HL-60 (cell line): ENCODE measurements at regions not wholly inside any gene's neighbourhood (a gene's known extent, or its start where the extent isn't known, plus 50 kb on each side); places are given as distances from the start of the nearest gene placed in this dataset.

Source experiments
- DNase-seq, 2 experiments: peaks; one replicate each; pipeline ENCODE4 v3.0.0-alpha.2; 2010 to 2020; ENCODE audit warnings: low read depth in 1 of 2, low spot score in 1 of 2
- H3K27ac ChIP-seq: fragments of 250-450 bp; sonication (Bioruptor Pico); replicated peaks from 2 replicates; pipeline ENCODE4 v1.5.1; 2020; ENCODE audit warnings: mild to moderate bottlenecking, moderate library complexity
- H3K27me3 ChIP-seq: fragments of 250-450 bp; sonication (Bioruptor Pico); 2 replicates; pipeline ENCODE4 v1.5.1; 2021; ENCODE audit warnings: mild to moderate bottlenecking, moderate library complexity; ENCODE audit not compliant: insufficient read depth, poor library complexity, severe bottlenecking
- H3K4me3 ChIP-seq: replicated peaks from 2 replicates; pipeline ENCODE4 v1.5.1; 2011; ENCODE audit warnings: mild to moderate bottlenecking, control low read depth, low read length; ENCODE audit not compliant: insufficient read depth
- GABPA ChIP-seq: IDR thresholded peaks from 2 replicates; pipeline ENCODE4 v1.6.1; 2012; ENCODE audit warnings: low read depth
- POLR2AphosphoS5 ChIP-seq: IDR thresholded peaks from 2 replicates; pipeline ENCODE4 v1.6.1; 2012; ENCODE audit warnings: low read depth
- SPI1 ChIP-seq: IDR thresholded peaks from 2 replicates; pipeline ENCODE4 v1.6.1; 2012; ENCODE audit warnings: low read depth, mild to moderate bottlenecking, borderline replicate concordance
- TF ChIP-seq, protein P1 (sequence below): IDR thresholded peaks from 2 replicates; pipeline ENCODE4 v1.6.1; 2012; ENCODE audit warnings: low read depth; ENCODE audit not compliant: insufficient replicate concordance
- TF ChIP-seq, protein P2 (sequence below): IDR thresholded peaks from one replicate; pipeline ENCODE4 v1.5.1; 2011; ENCODE audit warnings: low read length, control low read depth, inconsistent platforms; ENCODE audit not compliant: insufficient read depth

DNA sequence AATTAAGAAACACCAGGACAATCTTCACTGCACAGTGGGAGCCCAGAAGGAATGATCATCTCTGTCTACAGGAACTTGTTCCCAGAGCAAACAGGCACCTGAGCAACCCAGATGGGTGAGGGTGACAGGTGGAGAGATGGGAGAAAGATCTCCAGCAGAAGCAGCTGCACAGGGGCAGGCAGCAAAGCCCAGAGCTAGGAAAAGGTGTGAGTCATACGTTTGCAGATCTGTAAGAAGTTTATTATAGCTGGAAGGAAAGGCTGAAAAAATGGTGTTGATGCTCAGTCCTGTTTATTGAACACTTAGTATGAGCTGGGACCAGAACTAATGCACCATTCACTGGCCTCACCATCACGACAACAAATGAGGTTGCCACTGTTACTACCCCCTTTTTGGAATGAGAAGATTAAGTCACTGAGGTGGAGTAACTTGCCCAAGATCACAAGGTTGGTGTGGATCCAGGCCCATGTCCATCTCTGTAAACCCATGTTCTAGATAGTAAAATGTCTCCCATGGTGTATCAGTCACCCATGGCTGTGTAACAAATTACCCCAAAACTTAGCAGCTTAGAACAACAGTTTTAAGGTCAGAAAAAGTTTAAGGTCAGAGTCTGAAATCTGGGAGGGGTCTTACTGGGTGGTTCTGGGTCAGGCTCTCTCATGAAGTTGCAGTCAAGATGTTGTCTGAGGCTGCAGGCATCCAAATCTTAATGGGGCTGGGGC, 506.9 kb downstream of the RPS24 start:
- no peaks in the 10 kb centered on the region for H3K27me3 ChIP-seq
- H3K4me3 ChIP-seq: no peak overlapping the region
- no peak for DNase-seq
- TF ChIP-seq SPI1 (no peak), POLR2AphosphoS5 (no peak), GABPA (no peak)
- TF ChIP-seq, protein P1, sequence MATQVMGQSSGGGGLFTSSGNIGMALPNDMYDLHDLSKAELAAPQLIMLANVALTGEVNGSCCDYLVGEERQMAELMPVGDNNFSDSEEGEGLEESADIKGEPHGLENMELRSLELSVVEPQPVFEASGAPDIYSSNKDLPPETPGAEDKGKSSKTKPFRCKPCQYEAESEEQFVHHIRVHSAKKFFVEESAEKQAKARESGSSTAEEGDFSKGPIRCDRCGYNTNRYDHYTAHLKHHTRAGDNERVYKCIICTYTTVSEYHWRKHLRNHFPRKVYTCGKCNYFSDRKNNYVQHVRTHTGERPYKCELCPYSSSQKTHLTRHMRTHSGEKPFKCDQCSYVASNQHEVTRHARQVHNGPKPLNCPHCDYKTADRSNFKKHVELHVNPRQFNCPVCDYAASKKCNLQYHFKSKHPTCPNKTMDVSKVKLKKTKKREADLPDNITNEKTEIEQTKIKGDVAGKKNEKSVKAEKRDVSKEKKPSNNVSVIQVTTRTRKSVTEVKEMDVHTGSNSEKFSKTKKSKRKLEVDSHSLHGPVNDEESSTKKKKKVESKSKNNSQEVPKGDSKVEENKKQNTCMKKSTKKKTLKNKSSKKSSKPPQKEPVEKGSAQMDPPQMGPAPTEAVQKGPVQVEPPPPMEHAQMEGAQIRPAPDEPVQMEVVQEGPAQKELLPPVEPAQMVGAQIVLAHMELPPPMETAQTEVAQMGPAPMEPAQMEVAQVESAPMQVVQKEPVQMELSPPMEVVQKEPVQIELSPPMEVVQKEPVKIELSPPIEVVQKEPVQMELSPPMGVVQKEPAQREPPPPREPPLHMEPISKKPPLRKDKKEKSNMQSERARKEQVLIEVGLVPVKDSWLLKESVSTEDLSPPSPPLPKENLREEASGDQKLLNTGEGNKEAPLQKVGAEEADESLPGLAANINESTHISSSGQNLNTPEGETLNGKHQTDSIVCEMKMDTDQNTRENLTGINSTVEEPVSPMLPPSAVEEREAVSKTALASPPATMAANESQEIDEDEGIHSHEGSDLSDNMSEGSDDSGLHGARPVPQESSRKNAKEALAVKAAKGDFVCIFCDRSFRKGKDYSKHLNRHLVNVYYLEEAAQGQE: no peak
- TF ChIP-seq, protein P2, sequence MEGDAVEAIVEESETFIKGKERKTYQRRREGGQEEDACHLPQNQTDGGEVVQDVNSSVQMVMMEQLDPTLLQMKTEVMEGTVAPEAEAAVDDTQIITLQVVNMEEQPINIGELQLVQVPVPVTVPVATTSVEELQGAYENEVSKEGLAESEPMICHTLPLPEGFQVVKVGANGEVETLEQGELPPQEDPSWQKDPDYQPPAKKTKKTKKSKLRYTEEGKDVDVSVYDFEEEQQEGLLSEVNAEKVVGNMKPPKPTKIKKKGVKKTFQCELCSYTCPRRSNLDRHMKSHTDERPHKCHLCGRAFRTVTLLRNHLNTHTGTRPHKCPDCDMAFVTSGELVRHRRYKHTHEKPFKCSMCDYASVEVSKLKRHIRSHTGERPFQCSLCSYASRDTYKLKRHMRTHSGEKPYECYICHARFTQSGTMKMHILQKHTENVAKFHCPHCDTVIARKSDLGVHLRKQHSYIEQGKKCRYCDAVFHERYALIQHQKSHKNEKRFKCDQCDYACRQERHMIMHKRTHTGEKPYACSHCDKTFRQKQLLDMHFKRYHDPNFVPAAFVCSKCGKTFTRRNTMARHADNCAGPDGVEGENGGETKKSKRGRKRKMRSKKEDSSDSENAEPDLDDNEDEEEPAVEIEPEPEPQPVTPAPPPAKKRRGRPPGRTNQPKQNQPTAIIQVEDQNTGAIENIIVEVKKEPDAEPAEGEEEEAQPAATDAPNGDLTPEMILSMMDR: no peak
- H3K27ac ChIP-seq: no peak overlapping the region

DNA sequence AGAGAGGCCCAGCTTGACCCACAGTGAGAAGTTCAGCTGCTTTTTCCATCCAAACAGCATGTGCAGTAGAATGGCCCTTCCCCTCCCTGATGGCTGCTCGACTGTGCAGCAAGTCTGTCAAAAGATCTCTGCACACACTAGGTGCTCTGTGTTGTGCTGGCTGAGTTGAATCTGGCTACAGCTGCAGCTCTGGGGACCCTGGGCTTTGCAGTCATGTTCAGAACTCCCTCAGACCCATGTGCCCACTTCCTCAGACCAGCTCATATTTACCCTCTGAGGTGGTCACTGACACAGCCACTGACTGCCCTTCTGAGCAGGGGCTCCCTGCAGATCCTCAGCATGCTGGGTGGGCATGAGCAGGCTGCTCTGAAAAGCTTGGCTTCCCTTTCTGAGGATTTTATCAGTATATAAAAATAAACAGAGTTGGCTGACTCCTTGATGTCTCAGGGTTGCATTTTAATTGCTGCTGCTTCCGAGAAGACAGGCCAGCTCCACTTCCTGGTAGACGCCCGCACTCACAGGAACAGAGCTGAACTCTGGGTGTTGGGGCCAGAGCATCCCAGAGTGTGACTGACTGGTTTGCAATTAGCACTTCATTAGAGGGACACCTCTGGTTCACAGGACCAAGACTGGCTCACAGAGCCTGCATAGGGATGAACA, 507.9 kb downstream of the RPS24 start:
- Histone ChIP-seq H3K27me3 (no peaks in the 10 kb centered on the region), H3K4me3 (no peak overlapping the region), H3K27ac (no peak overlapping the region)
- TF ChIP-seq, protein P2: no peak
- TF ChIP-seq SPI1 (no peak), POLR2AphosphoS5 (no peak)
- DNase-seq: no peak

DNA sequence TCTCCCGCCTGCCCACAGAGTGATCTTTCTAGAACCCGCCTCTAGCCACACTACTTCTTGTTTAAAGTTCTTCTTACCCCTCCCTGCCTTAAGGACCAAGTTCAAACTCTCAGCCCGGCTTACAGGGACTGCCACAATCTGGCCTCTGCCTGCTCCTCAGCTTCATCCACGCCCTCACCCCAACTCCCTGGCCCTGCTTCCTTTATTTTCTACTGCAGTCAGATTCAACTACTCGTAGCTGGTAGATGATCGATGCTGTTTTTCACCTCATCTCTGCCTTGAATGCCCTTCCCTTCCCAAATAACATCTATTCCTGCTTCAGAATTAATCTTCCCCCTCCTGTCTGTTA, 508.5 kb downstream of the RPS24 start:
- H3K27me3 ChIP-seq: no peaks in the 10 kb centered on the region
- H3K27ac ChIP-seq: no peak overlapping the region
- no peak overlapping the region for H3K4me3 ChIP-seq
- no peak for DNase-seq
- TF ChIP-seq GABPA (no peak), POLR2AphosphoS5 (no peak), SPI1 (no peak)
- TF ChIP-seq, protein P1: no peak
- TF ChIP-seq, protein P2: no peak
